ENCODE measurements at regions not wholly inside any gene's neighbourhood (a gene's known extent, or its start where the extent isn't known, plus 50 kb on each side); places are given as distances from the start of the nearest gene placed in this dataset.
A peak's percentile ranks its signal among the peaks of the same experiment; 100 is the strongest.
"Not testable (repeated sequence)": the region's sequence is repeated elsewhere in the genome, so short reads cannot be mapped to it uniquely, and the experiment has no call there.

DNA sequence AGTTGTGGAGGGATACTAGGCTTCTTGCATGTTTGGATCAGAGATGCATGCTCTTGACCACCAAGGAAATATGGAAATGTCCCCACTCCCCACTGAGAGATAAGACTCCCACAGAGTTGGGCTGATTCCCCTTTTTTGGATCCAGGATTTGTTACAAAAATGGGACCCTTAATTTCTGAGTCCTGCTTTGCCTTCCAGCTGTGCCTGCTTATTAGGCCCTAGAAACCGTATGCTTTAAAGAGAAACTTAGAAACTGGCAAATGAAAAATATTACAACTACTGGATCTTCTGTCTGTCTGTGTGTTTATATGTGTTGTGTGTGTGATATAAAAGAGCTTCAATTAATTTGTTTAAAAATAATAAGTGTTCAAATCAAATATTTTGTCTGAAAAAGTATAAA lies 817.6 kb upstream of the CITED2 start:
- no peaks in the 10 kb centered on the region for H3F3A ChIP-seq (ENCODE audit: insufficient read depth)
- H3K9me3 ChIP-seq (ENCODE audit: low read depth), result peaks cover 6% of the 10 kb centered on the region
- in situ Hi-C loops (cut with MboI), result no loop called here
- H3K36me3 ChIP-seq (ENCODE audit: low read depth), result no peaks in the 10 kb centered on the region
- H3K27me3 ChIP-seq (replicated peaks; ENCODE audit: insufficient read depth), result no peaks in the 10 kb centered on the region
- no peaks in the 10 kb centered on the region for H4K20me1 ChIP-seq (ENCODE audit: insufficient read depth)
- 91 to 95% methylated on average over 1 of the region's 1 CpG for WGBS, 2 experiments (ENCODE audit: low coverage in 1 of 2, low lambda C conversion rate in 2 of 2, missing lambda C conversion rate in 2 of 2)
- no peak for DNase-seq
- H3K4me1 ChIP-seq (ENCODE audit: insufficient read depth), result no peaks in the 10 kb centered on the region
- H3K9ac ChIP-seq, result no peak overlapping the region
- H3K4me3 ChIP-seq, result no peak overlapping the region
- H3K79me2 ChIP-seq (ENCODE audit: insufficient read depth), result no peaks in the 10 kb centered on the region
- no peak overlapping the region for H3K27ac ChIP-seq
- H2AFZ ChIP-seq, result no peak overlapping the region
- no peak overlapping the region for H3K4me2 ChIP-seq (ENCODE audit: unreplicated experiment)
- no peaks in the 10 kb centered on the region for H3K9me2 ChIP-seq (ENCODE audit: insufficient read depth)
- TF ChIP-seq EZH2 (IDR thresholded peaks at IDR 0.05; ENCODE audit: insufficient read depth, poor library complexity, severe bottlenecking) (no peak), EZH2phosphoT487 (IDR thresholded peaks at IDR 0.05; ENCODE audit: insufficient read depth, low read depth) (no peak)

DNA sequence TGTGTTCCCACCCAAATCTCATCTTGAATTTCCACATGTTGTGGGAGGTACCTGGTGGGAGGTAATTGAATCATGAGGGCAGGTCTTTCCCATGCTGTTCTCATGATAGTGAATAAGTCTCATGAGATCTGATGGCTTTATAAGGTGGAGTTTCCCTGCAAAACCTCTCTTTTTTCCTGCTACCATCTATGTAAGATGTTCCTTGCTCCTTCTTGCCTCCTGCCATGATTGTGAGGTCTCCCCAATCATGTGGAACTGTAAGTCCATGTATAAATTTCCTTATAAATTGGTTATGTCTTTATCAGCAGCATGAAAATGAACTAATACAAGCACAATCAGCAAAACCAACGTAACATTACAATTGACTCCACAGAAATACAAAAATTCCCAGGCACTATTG lies 814.8 kb upstream of the CITED2 start:
- not testable (repeated sequence) for H3K4me1 ChIP-seq (ENCODE audit: insufficient read depth); H3K79me2 ChIP-seq (ENCODE audit: insufficient read depth)
- WGBS, 2 experiments (ENCODE audit: low coverage in 1 of 2, low lambda C conversion rate in 2 of 2, missing lambda C conversion rate in 2 of 2), result 55 to 64% methylated on average over 1 of the region's 1 CpG

DNA sequence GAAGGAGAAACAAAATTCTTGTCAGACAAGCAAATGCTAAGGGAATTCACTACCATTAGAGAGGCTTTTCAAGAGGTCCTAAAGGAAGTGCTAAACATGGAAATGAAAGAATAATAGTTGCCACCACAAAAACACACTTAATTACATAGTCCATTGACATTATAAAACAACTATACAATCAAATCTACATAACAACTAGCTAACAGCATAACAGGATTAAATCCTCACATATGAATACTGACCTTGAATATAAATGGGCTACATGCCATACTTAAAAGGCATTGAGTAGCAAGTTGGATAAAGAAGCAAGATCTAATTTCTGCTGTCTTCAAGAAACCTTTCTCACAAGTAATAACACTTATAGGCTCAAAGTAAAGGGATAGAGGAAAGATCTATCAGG lies 811.5 kb upstream of the CITED2 start:
- in situ Hi-C loops (cut with MboI), result no loop called here
- Histone ChIP-seq H3K9me3 (ENCODE audit: low read depth) (no peaks in the 10 kb centered on the region), H3K27ac (no peak overlapping the region), H4K20me1 (ENCODE audit: insufficient read depth) (no peaks in the 10 kb centered on the region), H3K4me2 (ENCODE audit: unreplicated experiment) (no peak overlapping the region), H3F3A (ENCODE audit: insufficient read depth) (peaks cover 22% of the 10 kb centered on the region), H3K9me2 (ENCODE audit: insufficient read depth) (no peaks in the 10 kb centered on the region), H3K4me3 (no peak overlapping the region), H3K79me2 (ENCODE audit: insufficient read depth) (no peaks in the 10 kb centered on the region), H3K9ac (no peak overlapping the region), H3K36me3 (ENCODE audit: low read depth) (no peaks in the 10 kb centered on the region), H3K27me3 (replicated peaks; ENCODE audit: insufficient read depth) (no peaks in the 10 kb centered on the region), H3K4me1 (ENCODE audit: insufficient read depth) (peaks cover 26% of the 10 kb centered on the region), H2AFZ (no peak overlapping the region)
- TF ChIP-seq EZH2 (IDR thresholded peaks at IDR 0.05; ENCODE audit: insufficient read depth, poor library complexity, severe bottlenecking) (no peak), EZH2phosphoT487 (IDR thresholded peaks at IDR 0.05; ENCODE audit: insufficient read depth, low read depth) (no peak)
- no peak for DNase-seq

More for the DNA sequence above, 814.8 kb upstream of the CITED2 start:
- 0 out of 2 replicates have a peak overlapping the region, but pooled peaks have one; percentile 1 for H2AFZ ChIP-seq
- H3K4me2 ChIP-seq (ENCODE audit: unreplicated experiment); H3K36me3 ChIP-seq (ENCODE audit: low read depth); H3K27me3 ChIP-seq (replicated peaks; ENCODE audit: insufficient read depth); H3K9ac ChIP-seq; H3K9me2 ChIP-seq (ENCODE audit: insufficient read depth); H4K20me1 ChIP-seq (ENCODE audit: insufficient read depth); DNase-seq; H3K9me3 ChIP-seq (ENCODE audit: low read depth); in situ Hi-C loops (cut with MboI); H3F3A ChIP-seq (ENCODE audit: insufficient read depth); H3K27ac ChIP-seq; H3K4me3 ChIP-seq: not testable (repeated sequence)

DNA sequence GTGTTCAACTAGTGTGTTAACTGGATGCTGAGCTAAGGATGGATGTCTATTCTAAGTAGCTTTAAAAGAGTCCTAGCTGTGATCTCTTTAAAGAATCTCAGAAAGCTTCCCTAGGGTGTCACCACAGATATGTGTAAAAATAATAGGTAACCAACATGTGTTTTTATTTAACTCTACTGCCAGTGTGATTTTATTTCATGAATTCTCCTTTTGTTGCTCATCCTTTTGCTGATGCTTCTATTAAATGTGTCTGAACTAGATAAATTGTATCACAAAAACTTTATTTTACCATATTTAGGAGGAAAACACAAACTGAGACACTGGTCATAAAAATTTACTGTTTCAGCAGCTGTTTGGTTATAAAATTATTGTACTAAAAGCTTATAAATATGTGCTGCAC lies 809.4 kb upstream of the CITED2 start:
- 0 out of 2 replicates have a peak overlapping the region, but pooled peaks have one; percentile 35 for H2AFZ ChIP-seq
- no peaks in the 10 kb centered on the region for H3K36me3 ChIP-seq (ENCODE audit: low read depth)
- H3K4me2 ChIP-seq (ENCODE audit: unreplicated experiment), result peak overlapping the region; percentile 55
- in situ Hi-C loops (cut with MboI), result no loop called here
- DNase-seq, result peak; percentile 57
- peaks cover 31% of the 10 kb centered on the region for H3K4me1 ChIP-seq (ENCODE audit: insufficient read depth)
- H3K27me3 ChIP-seq (replicated peaks; ENCODE audit: insufficient read depth), result no peaks in the 10 kb centered on the region
- H3K9ac ChIP-seq, result 0 out of 2 replicates have a peak overlapping the region, but pooled peaks have one; percentile 10
- no peaks in the 10 kb centered on the region for H3K79me2 ChIP-seq (ENCODE audit: insufficient read depth)
- no peaks in the 10 kb centered on the region for H3K9me2 ChIP-seq (ENCODE audit: insufficient read depth)
- no peak overlapping the region for H3K4me3 ChIP-seq
- H4K20me1 ChIP-seq (ENCODE audit: insufficient read depth), result no peaks in the 10 kb centered on the region
- peak overlapping the region; percentile 27 for H3K27ac ChIP-seq
- H3F3A ChIP-seq (ENCODE audit: insufficient read depth), result peaks cover 27% of the 10 kb centered on the region
- TF ChIP-seq EZH2 (IDR thresholded peaks at IDR 0.05; ENCODE audit: insufficient read depth, poor library complexity, severe bottlenecking), result no peak
- no peaks in the 10 kb centered on the region for H3K9me3 ChIP-seq (ENCODE audit: low read depth)

DNA sequence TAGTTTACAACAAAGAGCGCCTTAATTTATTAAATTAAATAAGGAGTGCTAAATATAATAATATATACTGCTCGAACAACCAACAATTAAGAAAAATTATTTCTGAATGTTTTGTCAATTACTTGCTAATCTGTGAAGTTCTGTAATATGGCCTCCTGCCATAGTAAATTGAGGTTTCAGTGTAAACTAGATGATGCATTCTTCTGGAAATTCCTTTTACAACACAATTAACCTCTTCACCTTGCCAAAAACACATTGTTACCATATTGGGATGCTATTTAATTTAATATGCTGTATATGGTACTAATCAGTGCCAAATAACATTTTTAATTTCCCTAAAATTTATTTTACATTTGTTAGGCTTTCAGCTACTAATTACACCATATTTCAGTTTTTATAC lies 808.4 kb upstream of the CITED2 start:
- WGBS, 2 experiments (ENCODE audit: low coverage in 1 of 2, low lambda C conversion rate in 2 of 2, missing lambda C conversion rate in 2 of 2), result 90 to 92% methylated on average over 2 of the region's 2 CpGs
- Histone ChIP-seq H3F3A (ENCODE audit: insufficient read depth) (peaks cover 38% of the 10 kb centered on the region), H3K4me2 (ENCODE audit: unreplicated experiment) (peak overlapping the region; percentile 55), H3K9me2 (ENCODE audit: insufficient read depth) (no peaks in the 10 kb centered on the region), H3K79me2 (ENCODE audit: insufficient read depth) (no peaks in the 10 kb centered on the region), H3K4me1 (ENCODE audit: insufficient read depth) (peaks cover 40% of the 10 kb centered on the region), H3K27me3 (replicated peaks; ENCODE audit: insufficient read depth) (no peaks in the 10 kb centered on the region), H3K9ac (no peak overlapping the region), H3K27ac (no peak overlapping the region), H3K9me3 (ENCODE audit: low read depth) (no peaks in the 10 kb centered on the region), H3K36me3 (ENCODE audit: low read depth) (no peaks in the 10 kb centered on the region), H3K4me3 (no peak overlapping the region), H4K20me1 (ENCODE audit: insufficient read depth) (no peaks in the 10 kb centered on the region), H2AFZ (no peak overlapping the region)
- TF ChIP-seq EZH2phosphoT487 (IDR thresholded peaks at IDR 0.05; ENCODE audit: insufficient read depth, low read depth) (no peak), EZH2 (IDR thresholded peaks at IDR 0.05; ENCODE audit: insufficient read depth, poor library complexity, severe bottlenecking) (no peak)
- in situ Hi-C loops (cut with MboI), result no loop called here
- DNase-seq, result no peak

Data from GM23248 (cell line).